ENCODE measurements at regions not wholly inside any gene's neighbourhood (a gene's known extent, or its start where the extent isn't known, plus 50 kb on each side); places are given as distances from the start of the nearest gene placed in this dataset.

GRCh38 chr4:184879271-184879670 is 53.5 kb upstream of the ACSL1 start:
- H3K27me3 ChIP-seq: no peaks in the 10 kb centered on the region
- DNase-seq: no peak
- no peaks in the 10 kb centered on the region for H3K36me3 ChIP-seq
- H3K4me1 ChIP-seq: no peaks in the 10 kb centered on the region
- WGBS, 2 donors: 92% methylated on average over 3 of the region's 3 CpGs
- no peak overlapping the region for H3K4me3 ChIP-seq
- intact Hi-C loops (cut with DNase I): no loop called here
- TF ChIP-seq POLR2AphosphoS5 (IDR thresholded peaks at IDR 0.05) (no peak), POLR2A (IDR thresholded peaks at IDR 0.05) (no peak), EP300 (IDR thresholded peaks at IDR 0.05) (no peak)
- TF ChIP-seq, protein P1, sequence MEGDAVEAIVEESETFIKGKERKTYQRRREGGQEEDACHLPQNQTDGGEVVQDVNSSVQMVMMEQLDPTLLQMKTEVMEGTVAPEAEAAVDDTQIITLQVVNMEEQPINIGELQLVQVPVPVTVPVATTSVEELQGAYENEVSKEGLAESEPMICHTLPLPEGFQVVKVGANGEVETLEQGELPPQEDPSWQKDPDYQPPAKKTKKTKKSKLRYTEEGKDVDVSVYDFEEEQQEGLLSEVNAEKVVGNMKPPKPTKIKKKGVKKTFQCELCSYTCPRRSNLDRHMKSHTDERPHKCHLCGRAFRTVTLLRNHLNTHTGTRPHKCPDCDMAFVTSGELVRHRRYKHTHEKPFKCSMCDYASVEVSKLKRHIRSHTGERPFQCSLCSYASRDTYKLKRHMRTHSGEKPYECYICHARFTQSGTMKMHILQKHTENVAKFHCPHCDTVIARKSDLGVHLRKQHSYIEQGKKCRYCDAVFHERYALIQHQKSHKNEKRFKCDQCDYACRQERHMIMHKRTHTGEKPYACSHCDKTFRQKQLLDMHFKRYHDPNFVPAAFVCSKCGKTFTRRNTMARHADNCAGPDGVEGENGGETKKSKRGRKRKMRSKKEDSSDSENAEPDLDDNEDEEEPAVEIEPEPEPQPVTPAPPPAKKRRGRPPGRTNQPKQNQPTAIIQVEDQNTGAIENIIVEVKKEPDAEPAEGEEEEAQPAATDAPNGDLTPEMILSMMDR (IDR thresholded peaks at IDR 0.05): no peak
- H3K27ac ChIP-seq: no peak overlapping the region
- H3K9me3 ChIP-seq: no peaks in the 10 kb centered on the region

DNA sequence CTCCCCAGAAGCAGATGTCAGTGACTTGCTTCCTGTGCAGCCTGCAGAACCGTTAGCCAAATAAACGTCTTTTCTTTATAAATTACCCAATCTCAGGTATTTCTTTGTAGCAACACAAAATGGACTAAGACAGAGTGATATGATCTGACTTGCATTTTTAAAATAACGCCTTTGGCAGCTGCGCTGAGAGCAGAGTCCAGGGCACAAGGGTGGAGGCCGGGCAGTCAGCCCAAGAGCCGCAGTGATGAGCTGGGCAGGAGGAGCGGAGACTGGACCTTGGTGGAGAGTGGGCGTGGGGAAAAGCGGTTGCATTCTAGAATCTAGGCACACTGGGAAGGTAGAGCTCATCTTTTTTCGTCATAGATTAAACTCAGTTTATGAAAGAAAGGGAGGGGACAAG is 56.5 kb upstream of the ACSL1 start:
- no peaks in the 10 kb centered on the region for H3K36me3 ChIP-seq
- WGBS, 2 donors: 84 to 89% methylated on average over 10 of the region's 10 CpGs
- intact Hi-C loops (cut with DNase I): no loop called here

GRCh38 chr4:184883024-184883423 is 57.3 kb upstream of the ACSL1 start:
- Histone ChIP-seq H3K4me1 (no peaks in the 10 kb centered on the region), H3K27ac (no peak overlapping the region), H3K4me3 (no peak overlapping the region), H3K27me3 (no peaks in the 10 kb centered on the region), H3K36me3 (no peaks in the 10 kb centered on the region), H3K9me3 (no peaks in the 10 kb centered on the region)
- DNase-seq: no peak
- 86 to 92% methylated on average over 6 of the region's 6 CpGs for WGBS, 2 donors
- intact Hi-C loops (cut with DNase I): no loop called here
- TF ChIP-seq POLR2A (IDR thresholded peaks at IDR 0.05) (no peak), POLR2AphosphoS5 (IDR thresholded peaks at IDR 0.05) (no peak), EP300 (IDR thresholded peaks at IDR 0.05) (no peak)
- TF ChIP-seq, protein P1 (IDR thresholded peaks at IDR 0.05): no peak

More for the DNA sequence above, 56.5 kb upstream of the ACSL1 start:
- Histone ChIP-seq H3K27ac (no peak overlapping the region), H3K4me1 (no peaks in the 10 kb centered on the region), H3K4me3 (no peak overlapping the region), H3K9me3 (no peaks in the 10 kb centered on the region), H3K27me3 (no peaks in the 10 kb centered on the region)
- TF ChIP-seq POLR2AphosphoS5 (IDR thresholded peaks at IDR 0.05) (no peak), POLR2A (IDR thresholded peaks at IDR 0.05) (no peak), EP300 (IDR thresholded peaks at IDR 0.05) (no peak)
- TF ChIP-seq, protein P1 (IDR thresholded peaks at IDR 0.05): no peak
- DNase-seq: no peak

DNA sequence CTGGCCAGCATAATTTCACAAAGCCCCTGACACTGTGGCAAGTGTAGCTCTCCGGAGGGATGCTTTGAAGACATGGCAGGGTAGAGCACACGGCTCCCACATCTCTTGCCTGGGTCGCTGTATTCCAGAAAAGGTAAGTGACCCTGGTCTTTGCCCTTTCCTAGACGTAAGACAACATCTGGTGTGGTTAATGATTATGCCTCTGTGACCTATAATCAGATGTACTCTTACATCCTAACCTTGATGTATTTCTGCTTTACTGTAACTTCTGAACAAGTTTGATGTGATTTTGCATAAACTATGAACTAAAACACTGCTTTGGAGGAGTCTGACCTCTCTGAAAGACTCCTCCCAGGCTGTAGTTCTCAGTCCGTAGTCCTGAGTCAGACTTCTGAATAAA is 59.1 kb upstream of the ACSL1 start:
- intact Hi-C loops (cut with DNase I): no loop called here
- Histone ChIP-seq H3K4me3 (no peak overlapping the region), H3K36me3 (no peaks in the 10 kb centered on the region), H3K9me3 (no peaks in the 10 kb centered on the region), H3K4me1 (no peaks in the 10 kb centered on the region), H3K27ac (no peak overlapping the region), H3K27me3 (no peaks in the 10 kb centered on the region)
- TF ChIP-seq EP300 (IDR thresholded peaks at IDR 0.05): no peak
- DNase-seq: no peak
- WGBS, 2 donors: 42 to 70% methylated on average over 5 of the region's 5 CpGs

GRCh38 chr4:184885602-184886001 is 59.8 kb upstream of the ACSL1 start:
- no peak for TF ChIP-seq EP300 (IDR thresholded peaks at IDR 0.05)
- no peak for TF ChIP-seq POLR2AphosphoS5 (IDR thresholded peaks at IDR 0.05)
- TF ChIP-seq, protein P1 (IDR thresholded peaks at IDR 0.05): no peak
- TF ChIP-seq POLR2A (IDR thresholded peaks at IDR 0.05): no peak
- intact Hi-C loops (cut with DNase I): no loop called here
- Histone ChIP-seq H3K27me3 (no peaks in the 10 kb centered on the region), H3K27ac (no peak overlapping the region), H3K36me3 (no peaks in the 10 kb centered on the region), H3K4me3 (no peak overlapping the region), H3K9me3 (no peaks in the 10 kb centered on the region), H3K4me1 (no peaks in the 10 kb centered on the region)
- 89 to 93% methylated on average over 4 of the region's 4 CpGs for WGBS, 2 donors
- no peak for DNase-seq
